ENCODE measurements at regions not wholly inside any gene's neighbourhood (a gene's known extent, or its start where the extent isn't known, plus 50 kb on each side); places are given as distances from the start of the nearest gene placed in this dataset.
"Not testable (repeated sequence)": the region's sequence is repeated elsewhere in the genome, so short reads cannot be mapped to it uniquely, and the experiment has no call there.

GRCh38 chr17:54455251-54455868, 445.3 kb upstream of the TOM1L1 start:
- TF ChIP-seq CTCF (IDR thresholded peaks at IDR 0.05; ENCODE audit: low read depth, low read length), result no peak
- DNase-seq (ENCODE audit: low read depth in 2 of 2), result peak in 1 of 2 donors; percentile 1
- H3K4me3 ChIP-seq (replicated peaks in 1 of 2; ENCODE audit: low read depth in 2 of 2, low read length in 2 of 2), result no peak overlapping the region

GRCh38 chr17:54465443-54465842, 435.2 kb upstream of the TOM1L1 start:
- H3K4me3 ChIP-seq (replicated peaks in 1 of 2; ENCODE audit: low read depth in 2 of 2, low read length in 2 of 2); DNase-seq (ENCODE audit: low read depth in 2 of 2): not testable (repeated sequence)

DNA sequence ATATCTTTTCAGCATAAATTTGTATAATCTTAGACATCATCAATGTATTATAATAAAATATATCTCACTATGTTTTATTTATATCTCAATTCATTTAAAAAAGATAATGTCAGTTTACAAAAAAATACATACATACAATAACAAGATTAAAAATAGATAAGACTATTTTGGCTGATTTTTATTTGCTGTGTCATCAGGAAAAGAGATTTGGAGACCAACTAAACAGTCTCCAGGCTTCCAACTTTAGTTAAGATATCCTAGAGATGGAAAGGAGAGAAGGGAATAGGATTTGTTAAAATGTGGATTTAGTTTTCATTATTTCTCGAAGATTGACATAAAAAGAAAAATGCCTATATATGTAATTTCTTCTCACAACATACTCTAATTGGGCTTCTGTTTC, 433.8 kb upstream of the TOM1L1 start:
- TF ChIP-seq CTCF (IDR thresholded peaks at IDR 0.05; ENCODE audit: low read depth, low read length), result no peak
- no peak overlapping the region for H3K4me3 ChIP-seq (replicated peaks in 1 of 2; ENCODE audit: low read depth in 2 of 2, low read length in 2 of 2)
- DNase-seq (ENCODE audit: low read depth in 2 of 2), result no peak

DNA sequence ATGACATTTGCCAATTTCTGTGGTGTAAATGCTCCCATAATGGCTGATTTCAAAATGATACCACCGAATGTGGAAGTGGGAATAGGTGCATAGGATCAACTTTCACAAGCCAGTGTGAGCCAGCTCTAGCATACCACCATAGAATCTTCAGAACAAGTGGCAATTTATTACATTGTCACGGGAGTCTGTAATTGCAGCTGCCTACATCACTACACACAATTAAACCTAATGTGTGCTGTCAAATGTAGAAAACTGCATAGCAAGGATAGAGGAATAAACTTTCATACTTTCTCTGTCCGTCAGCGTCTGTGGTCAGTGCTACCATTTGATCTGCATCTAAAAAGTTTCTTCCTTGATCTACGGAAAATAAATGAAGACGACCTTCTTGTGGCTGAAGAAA, 417.8 kb upstream of the TOM1L1 start:
- no peak for DNase-seq (ENCODE audit: low read depth in 2 of 2)
- TF ChIP-seq CTCF (IDR thresholded peaks at IDR 0.05; ENCODE audit: low read depth, low read length), result no peak
- no peak overlapping the region for H3K4me3 ChIP-seq (replicated peaks in 1 of 2; ENCODE audit: low read depth in 2 of 2, low read length in 2 of 2)

DNA sequence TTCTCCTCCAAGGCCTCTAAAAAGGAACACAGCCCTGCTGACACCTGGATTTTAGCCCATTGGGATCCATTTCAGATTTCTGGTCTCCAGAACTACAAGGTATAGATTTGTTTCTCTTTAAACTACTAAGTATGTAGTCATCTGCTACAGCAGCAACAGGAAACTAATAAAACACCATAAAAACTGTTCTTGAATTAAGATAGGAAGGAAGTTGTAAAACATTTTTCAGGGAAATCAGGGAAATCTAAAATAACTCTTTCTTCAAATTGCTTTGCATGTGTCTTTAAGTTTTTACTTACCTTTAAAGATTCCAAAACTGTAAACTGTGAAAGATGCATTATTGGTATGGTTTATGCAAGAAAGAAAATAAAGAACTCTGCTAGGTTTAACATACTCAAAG, 407.0 kb upstream of the TOM1L1 start:
- no peak for TF ChIP-seq CTCF (IDR thresholded peaks at IDR 0.05; ENCODE audit: low read depth, low read length)
- DNase-seq (ENCODE audit: low read depth in 2 of 2), result no peak
- H3K4me3 ChIP-seq (replicated peaks in 1 of 2; ENCODE audit: low read depth in 2 of 2, low read length in 2 of 2), result no peak overlapping the region

DNA sequence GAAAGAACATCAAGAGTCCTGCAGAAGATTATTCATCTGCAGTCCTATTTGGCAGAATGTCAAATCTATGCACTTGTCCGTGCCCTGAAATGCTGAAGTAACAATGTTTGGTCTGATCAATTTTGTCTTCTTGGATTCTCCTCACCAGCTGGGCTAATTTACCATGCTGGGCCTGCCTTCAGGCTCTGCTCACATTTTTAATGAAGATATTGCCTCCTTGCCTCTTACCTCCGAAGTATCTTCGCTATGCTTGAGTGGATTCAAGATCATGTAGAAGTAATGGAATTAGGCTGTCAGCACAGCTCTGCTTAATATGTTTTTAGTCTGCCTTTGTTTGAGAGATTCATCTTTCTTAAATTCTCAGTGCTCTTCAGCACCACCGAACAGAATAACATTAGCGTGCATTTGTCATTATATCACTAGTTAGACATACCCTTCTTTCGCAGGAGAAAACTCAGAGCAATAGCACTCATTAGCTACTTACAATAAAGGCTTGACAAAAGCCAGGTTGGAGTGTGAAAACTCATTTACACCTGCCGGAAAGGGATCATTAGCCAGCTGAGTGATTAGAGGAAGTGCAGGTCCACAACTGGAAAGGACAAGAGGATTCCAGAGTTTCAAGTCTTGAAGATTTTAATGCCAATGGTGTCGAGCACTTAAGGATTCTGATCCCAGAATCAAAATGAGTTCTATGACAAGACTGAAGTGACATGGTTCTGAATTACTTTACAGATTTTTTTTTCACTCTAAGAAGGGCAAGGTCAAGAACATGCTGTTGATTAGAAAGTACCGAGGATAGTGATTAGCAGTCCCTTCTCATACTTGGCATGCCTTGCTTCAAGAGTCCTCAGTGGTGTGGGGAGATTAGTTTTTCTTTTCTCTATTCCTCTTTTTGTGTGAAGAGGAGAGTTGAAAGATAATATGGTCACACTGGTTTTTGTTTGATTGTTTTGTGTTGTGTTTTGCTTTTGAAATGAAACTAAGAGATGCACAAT, 405.6 kb upstream of the TOM1L1 start:
- DNase-seq (ENCODE audit: low read depth in 2 of 2), result no peak

More for the DNA sequence above, 405.6 kb upstream of the TOM1L1 start:
- TF ChIP-seq CTCF (IDR thresholded peaks at IDR 0.05; ENCODE audit: low read depth, low read length), result no peak
- no peak overlapping the region for H3K4me3 ChIP-seq (replicated peaks in 1 of 2; ENCODE audit: low read depth in 2 of 2, low read length in 2 of 2)
